ENCODE measurements at regions not wholly inside any gene's neighbourhood (a gene's known extent, or its start where the extent isn't known, plus 50 kb on each side); places are given as distances from the start of the nearest gene placed in this dataset.

DNA sequence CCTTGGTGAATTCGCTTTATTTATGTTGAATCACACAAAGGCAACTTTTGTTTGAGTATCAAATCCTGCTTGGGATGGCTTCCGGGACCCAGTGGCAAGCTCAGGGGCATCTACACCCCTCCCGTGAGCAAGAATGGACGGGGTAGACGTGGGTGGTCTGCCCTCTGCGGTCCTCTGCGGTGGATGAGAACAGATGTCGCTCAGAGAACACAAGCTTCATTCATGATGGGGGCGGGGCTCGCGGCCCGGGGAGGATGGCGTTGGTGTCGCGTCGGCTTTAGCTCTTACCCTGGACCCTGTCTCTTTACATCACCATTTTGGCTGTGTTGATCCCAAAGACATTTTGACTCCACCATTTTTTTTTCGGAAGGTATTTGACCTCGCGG is 158.5 kb upstream of the RTL1 start:
- no peak for TF ChIP-seq POLR2AphosphoS5 (IDR thresholded peaks at IDR 0.05)
- TF ChIP-seq, protein P1, sequence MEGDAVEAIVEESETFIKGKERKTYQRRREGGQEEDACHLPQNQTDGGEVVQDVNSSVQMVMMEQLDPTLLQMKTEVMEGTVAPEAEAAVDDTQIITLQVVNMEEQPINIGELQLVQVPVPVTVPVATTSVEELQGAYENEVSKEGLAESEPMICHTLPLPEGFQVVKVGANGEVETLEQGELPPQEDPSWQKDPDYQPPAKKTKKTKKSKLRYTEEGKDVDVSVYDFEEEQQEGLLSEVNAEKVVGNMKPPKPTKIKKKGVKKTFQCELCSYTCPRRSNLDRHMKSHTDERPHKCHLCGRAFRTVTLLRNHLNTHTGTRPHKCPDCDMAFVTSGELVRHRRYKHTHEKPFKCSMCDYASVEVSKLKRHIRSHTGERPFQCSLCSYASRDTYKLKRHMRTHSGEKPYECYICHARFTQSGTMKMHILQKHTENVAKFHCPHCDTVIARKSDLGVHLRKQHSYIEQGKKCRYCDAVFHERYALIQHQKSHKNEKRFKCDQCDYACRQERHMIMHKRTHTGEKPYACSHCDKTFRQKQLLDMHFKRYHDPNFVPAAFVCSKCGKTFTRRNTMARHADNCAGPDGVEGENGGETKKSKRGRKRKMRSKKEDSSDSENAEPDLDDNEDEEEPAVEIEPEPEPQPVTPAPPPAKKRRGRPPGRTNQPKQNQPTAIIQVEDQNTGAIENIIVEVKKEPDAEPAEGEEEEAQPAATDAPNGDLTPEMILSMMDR (IDR thresholded peaks at IDR 0.05) = no peak

All from prostate gland (tissue), 2 donors.